Prostate gland (tissue), 2 donors: ENCODE measurements at regions not wholly inside any gene's neighbourhood (a gene's known extent, or its start where the extent isn't known, plus 50 kb on each side); places are given as distances from the start of the nearest gene placed in this dataset.

Experiments
- POLR2A ChIP-seq: fragments of 450-650 bp; IDR thresholded peaks from one replicate; pipeline ENCODE4 v1.6.1; 2016; ENCODE audit warnings: antibody characterized with exemption, mild to moderate bottlenecking
- TF ChIP-seq, protein P1 (sequence below), 4 experiments: fragments of 200-600 bp in 2 of 4; fragments of 450-650 bp in 2 of 4; sonication (generic) in 2 of 4; IDR thresholded peaks; 1 replicate in 3 of 4; 2 replicates in 1 of 4; pipeline ENCODE4 v1.5.1; 2016 to 2019; ENCODE audit warnings: antibody characterized with exemption in 4 of 4, mild to moderate bottlenecking in 2 of 4, moderate library complexity in 2 of 4

- TF ChIP-seq, protein P1, sequence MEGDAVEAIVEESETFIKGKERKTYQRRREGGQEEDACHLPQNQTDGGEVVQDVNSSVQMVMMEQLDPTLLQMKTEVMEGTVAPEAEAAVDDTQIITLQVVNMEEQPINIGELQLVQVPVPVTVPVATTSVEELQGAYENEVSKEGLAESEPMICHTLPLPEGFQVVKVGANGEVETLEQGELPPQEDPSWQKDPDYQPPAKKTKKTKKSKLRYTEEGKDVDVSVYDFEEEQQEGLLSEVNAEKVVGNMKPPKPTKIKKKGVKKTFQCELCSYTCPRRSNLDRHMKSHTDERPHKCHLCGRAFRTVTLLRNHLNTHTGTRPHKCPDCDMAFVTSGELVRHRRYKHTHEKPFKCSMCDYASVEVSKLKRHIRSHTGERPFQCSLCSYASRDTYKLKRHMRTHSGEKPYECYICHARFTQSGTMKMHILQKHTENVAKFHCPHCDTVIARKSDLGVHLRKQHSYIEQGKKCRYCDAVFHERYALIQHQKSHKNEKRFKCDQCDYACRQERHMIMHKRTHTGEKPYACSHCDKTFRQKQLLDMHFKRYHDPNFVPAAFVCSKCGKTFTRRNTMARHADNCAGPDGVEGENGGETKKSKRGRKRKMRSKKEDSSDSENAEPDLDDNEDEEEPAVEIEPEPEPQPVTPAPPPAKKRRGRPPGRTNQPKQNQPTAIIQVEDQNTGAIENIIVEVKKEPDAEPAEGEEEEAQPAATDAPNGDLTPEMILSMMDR (IDR thresholded peaks at IDR 0.05): no peak
- TF ChIP-seq POLR2A: no peak
Observed at GRCh38 chr7:28267012-28267411, 86.4 kb upstream of the JAZF1 start.
